ENCODE measurements at regions not wholly inside any gene's neighbourhood (a gene's known extent, or its start where the extent isn't known, plus 50 kb on each side); places are given as distances from the start of the nearest gene placed in this dataset.
"Not testable (repeated sequence)": the region's sequence is repeated elsewhere in the genome, so short reads cannot be mapped to it uniquely, and the experiment has no call there.

DNA sequence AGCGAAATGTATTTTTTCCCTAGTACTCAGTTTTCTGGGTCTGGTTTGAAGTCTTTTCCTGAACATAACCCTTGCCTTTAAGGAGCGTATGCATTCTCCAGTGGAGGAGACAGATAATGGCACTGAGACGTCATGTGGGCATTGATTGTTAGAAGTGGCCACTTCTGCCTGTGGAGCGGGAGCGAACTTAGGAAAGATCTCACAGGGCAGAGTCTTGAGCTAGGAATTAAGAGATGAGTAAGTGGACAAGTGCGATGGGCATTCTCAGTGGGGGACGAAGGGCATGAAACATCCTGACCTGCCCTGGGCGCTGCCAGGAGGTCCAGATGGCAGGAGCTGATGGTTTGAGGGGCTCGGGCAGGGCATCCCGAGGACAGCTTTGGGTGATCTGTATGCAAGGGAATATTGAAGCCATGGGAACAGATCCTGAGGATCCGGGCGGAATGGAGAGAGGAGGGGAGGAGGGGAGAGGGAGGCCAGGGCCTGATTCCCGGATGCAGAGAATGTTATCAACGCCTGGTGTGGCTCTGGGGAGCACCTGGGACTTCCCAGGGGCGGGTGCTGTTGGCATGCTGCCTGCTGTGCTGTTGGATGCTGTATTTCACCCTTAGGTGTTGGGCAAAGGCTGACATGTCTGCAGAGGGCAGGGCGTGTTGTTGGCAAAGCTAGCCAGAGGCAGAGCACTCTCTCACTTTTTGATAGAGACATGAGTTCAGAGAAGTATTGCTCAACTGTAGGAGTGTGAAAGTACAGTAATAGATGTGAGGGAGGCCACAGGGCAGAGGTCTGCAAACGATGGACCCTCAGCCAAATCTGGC lies 66.2 kb downstream of the SPDYE17 start:
- TF ChIP-seq, protein P1, sequence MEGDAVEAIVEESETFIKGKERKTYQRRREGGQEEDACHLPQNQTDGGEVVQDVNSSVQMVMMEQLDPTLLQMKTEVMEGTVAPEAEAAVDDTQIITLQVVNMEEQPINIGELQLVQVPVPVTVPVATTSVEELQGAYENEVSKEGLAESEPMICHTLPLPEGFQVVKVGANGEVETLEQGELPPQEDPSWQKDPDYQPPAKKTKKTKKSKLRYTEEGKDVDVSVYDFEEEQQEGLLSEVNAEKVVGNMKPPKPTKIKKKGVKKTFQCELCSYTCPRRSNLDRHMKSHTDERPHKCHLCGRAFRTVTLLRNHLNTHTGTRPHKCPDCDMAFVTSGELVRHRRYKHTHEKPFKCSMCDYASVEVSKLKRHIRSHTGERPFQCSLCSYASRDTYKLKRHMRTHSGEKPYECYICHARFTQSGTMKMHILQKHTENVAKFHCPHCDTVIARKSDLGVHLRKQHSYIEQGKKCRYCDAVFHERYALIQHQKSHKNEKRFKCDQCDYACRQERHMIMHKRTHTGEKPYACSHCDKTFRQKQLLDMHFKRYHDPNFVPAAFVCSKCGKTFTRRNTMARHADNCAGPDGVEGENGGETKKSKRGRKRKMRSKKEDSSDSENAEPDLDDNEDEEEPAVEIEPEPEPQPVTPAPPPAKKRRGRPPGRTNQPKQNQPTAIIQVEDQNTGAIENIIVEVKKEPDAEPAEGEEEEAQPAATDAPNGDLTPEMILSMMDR (IDR thresholded peaks at IDR 0.05) = not testable (repeated sequence)
- not testable (repeated sequence) for TF ChIP-seq TCF7L2 (IDR thresholded peaks at IDR 0.05; ENCODE audit: low read depth, low read length)
